Ishikawa (cell line): ENCODE measurements at regions not wholly inside any gene's neighbourhood (a gene's known extent, or its start where the extent isn't known, plus 50 kb on each side); places are given as distances from the start of the nearest gene placed in this dataset.

ENCODE experiments used
- EP300 ChIP-seq: IDR thresholded peaks from 2 replicates; pipeline ENCODE4 v1.6.1; 2012; ENCODE audit warnings: borderline replicate concordance
- TCF12 ChIP-seq: IDR thresholded peaks from 2 replicates; pipeline ENCODE4 v1.6.1; 2012; ENCODE audit warnings: low read depth
- TEAD4 ChIP-seq: IDR thresholded peaks from 2 replicates; pipeline ENCODE4 v1.6.1; 2012
- TF ChIP-seq, protein P1 (sequence below): IDR thresholded peaks from 2 replicates; pipeline ENCODE4 v1.6.1; 2012; ENCODE audit warnings: low read depth, mild to moderate bottlenecking

- TF ChIP-seq TEAD4 (no peak), TCF12 (no peak), EP300 (no peak)
- TF ChIP-seq, protein P1, sequence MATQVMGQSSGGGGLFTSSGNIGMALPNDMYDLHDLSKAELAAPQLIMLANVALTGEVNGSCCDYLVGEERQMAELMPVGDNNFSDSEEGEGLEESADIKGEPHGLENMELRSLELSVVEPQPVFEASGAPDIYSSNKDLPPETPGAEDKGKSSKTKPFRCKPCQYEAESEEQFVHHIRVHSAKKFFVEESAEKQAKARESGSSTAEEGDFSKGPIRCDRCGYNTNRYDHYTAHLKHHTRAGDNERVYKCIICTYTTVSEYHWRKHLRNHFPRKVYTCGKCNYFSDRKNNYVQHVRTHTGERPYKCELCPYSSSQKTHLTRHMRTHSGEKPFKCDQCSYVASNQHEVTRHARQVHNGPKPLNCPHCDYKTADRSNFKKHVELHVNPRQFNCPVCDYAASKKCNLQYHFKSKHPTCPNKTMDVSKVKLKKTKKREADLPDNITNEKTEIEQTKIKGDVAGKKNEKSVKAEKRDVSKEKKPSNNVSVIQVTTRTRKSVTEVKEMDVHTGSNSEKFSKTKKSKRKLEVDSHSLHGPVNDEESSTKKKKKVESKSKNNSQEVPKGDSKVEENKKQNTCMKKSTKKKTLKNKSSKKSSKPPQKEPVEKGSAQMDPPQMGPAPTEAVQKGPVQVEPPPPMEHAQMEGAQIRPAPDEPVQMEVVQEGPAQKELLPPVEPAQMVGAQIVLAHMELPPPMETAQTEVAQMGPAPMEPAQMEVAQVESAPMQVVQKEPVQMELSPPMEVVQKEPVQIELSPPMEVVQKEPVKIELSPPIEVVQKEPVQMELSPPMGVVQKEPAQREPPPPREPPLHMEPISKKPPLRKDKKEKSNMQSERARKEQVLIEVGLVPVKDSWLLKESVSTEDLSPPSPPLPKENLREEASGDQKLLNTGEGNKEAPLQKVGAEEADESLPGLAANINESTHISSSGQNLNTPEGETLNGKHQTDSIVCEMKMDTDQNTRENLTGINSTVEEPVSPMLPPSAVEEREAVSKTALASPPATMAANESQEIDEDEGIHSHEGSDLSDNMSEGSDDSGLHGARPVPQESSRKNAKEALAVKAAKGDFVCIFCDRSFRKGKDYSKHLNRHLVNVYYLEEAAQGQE: no peak
Measured at GRCh38 chr17:68107373-68107772, 71.8 kb downstream of the KPNA2 start.
